HUES64 (cell line): ENCODE measurements at regions not wholly inside any gene's neighbourhood (a gene's known extent, or its start where the extent isn't known, plus 50 kb on each side); places are given as distances from the start of the nearest gene placed in this dataset.

Source experiments
- H3K27ac ChIP-seq: 2 replicates; pipeline ENCODE4 v1.7.0; 2013; ENCODE audit warnings: low read depth, low read length, inconsistent platforms
- H3K27me3 ChIP-seq: 2 replicates; pipeline ENCODE4 v1.6.1; 2013; ENCODE audit warnings: mild to moderate bottlenecking, low read length; ENCODE audit not compliant: insufficient read depth
- H3K36me3 ChIP-seq: 2 replicates; pipeline ENCODE4 v1.6.1; 2013; ENCODE audit warnings: mild to moderate bottlenecking, low read length; ENCODE audit not compliant: insufficient read depth
- H3K4me1 ChIP-seq: 2 replicates; pipeline ENCODE4 v1.6.1; 2013; ENCODE audit warnings: mild to moderate bottlenecking, low read length, moderate library complexity; ENCODE audit not compliant: insufficient read depth
- H3K4me3 ChIP-seq: 2 replicates; pipeline ENCODE4 v1.5.1; 2013; ENCODE audit warnings: mild to moderate bottlenecking, low read length, moderate library complexity
- H3K9ac ChIP-seq: 2 replicates; pipeline ENCODE4 v1.6.1; 2013; ENCODE audit warnings: mild to moderate bottlenecking, low read depth, low read length
- H3K9me3 ChIP-seq: 2 replicates; pipeline ENCODE4 v1.6.1; 2013; ENCODE audit warnings: low read depth, low read length; ENCODE audit not compliant: insufficient read depth
- WGBS: fragments of 150-250, 120-280 bp; methylation state at CpG from one replicate; pipeline ENCODE4 v1.1.7; 2013; ENCODE audit warnings: missing lambda C conversion rate; 5-methylcytosine and 5-hydroxymethylcytosine counted together

GRCh38 chr1:193539731-193540459 is 353.5 kb upstream of the B3GALT2 start:
- no peak overlapping the region for H3K9ac ChIP-seq

GRCh38 chr1:193538680-193539079 is 352.3 kb upstream of the B3GALT2 start:
- WGBS = 85% methylated on average over 4 of the region's 6 CpGs
- Histone ChIP-seq H3K9me3 (no peaks in the 10 kb centered on the region), H3K36me3 (no peaks in the 10 kb centered on the region), H3K4me3 (no peak overlapping the region), H3K27me3 (no peaks in the 10 kb centered on the region), H3K4me1 (peaks cover 13% of the 10 kb centered on the region), H3K27ac (no peak overlapping the region), H3K9ac (no peak overlapping the region)

More at GRCh38 chr1:193539731-193540459, 353.5 kb upstream of the B3GALT2 start:
- H3K4me3 ChIP-seq = no peak overlapping the region
- no peak overlapping the region for H3K27ac ChIP-seq
- peaks cover 17% of the 10 kb centered on the region for H3K4me1 ChIP-seq
- H3K36me3 ChIP-seq = no peaks in the 10 kb centered on the region
- no peaks in the 10 kb centered on the region for H3K27me3 ChIP-seq
- 95% methylated on average over 7 of the region's 7 CpGs for WGBS
- H3K9me3 ChIP-seq = no peaks in the 10 kb centered on the region

GRCh38 chr1:193538003-193538354 is 351.6 kb upstream of the B3GALT2 start:
- no peaks in the 10 kb centered on the region for H3K9me3 ChIP-seq
- peaks cover 6% of the 10 kb centered on the region for H3K4me1 ChIP-seq
- H3K4me3 ChIP-seq = no peak overlapping the region
- WGBS = 98% methylated on average over 2 of the region's 2 CpGs
- no peak overlapping the region for H3K9ac ChIP-seq
- H3K36me3 ChIP-seq = no peaks in the 10 kb centered on the region
- no peak overlapping the region for H3K27ac ChIP-seq
- H3K27me3 ChIP-seq = no peaks in the 10 kb centered on the region

GRCh38 chr1:193537266-193538002 is 351.0 kb upstream of the B3GALT2 start:
- Histone ChIP-seq H3K27ac (no peak overlapping the region), H3K27me3 (no peaks in the 10 kb centered on the region), H3K9me3 (no peaks in the 10 kb centered on the region), H3K4me1 (0 out of 2 replicates have a peak, but pooled peaks cover under 1% of the 10 kb centered on the region), H3K9ac (no peak overlapping the region), H3K36me3 (no peaks in the 10 kb centered on the region), H3K4me3 (no peak overlapping the region)
- 93% methylated on average over 5 of the region's 7 CpGs for WGBS

GRCh38 chr1:193533853-193534252 is 347.4 kb upstream of the B3GALT2 start:
- Histone ChIP-seq H3K27ac (no peak overlapping the region), H3K4me1 (no peaks in the 10 kb centered on the region), H3K4me3 (no peak overlapping the region), H3K27me3 (no peaks in the 10 kb centered on the region), H3K36me3 (no peaks in the 10 kb centered on the region), H3K9me3 (no peaks in the 10 kb centered on the region), H3K9ac (no peak overlapping the region)
- WGBS = 96% methylated on average over 6 of the region's 6 CpGs

GRCh38 chr1:193525917-193526710 is 339.7 kb upstream of the B3GALT2 start:
- Histone ChIP-seq H3K27me3 (no peaks in the 10 kb centered on the region), H3K27ac (no peak overlapping the region), H3K4me1 (no peaks in the 10 kb centered on the region), H3K4me3 (no peak overlapping the region), H3K9ac (no peak overlapping the region), H3K9me3 (no peaks in the 10 kb centered on the region), H3K36me3 (no peaks in the 10 kb centered on the region)
- 91% methylated on average over 2 of the region's 3 CpGs for WGBS

GRCh38 chr1:193525411-193525810 is 339.0 kb upstream of the B3GALT2 start:
- no peaks in the 10 kb centered on the region for H3K9me3 ChIP-seq
- no peaks in the 10 kb centered on the region for H3K36me3 ChIP-seq
- H3K9ac ChIP-seq = no peak overlapping the region
- H3K27me3 ChIP-seq = no peaks in the 10 kb centered on the region
- no peak overlapping the region for H3K4me3 ChIP-seq
- H3K27ac ChIP-seq = no peak overlapping the region
- H3K4me1 ChIP-seq = no peaks in the 10 kb centered on the region

- Histone ChIP-seq H3K4me1 (no peaks in the 10 kb centered on the region), H3K27me3 (no peaks in the 10 kb centered on the region), H3K36me3 (no peaks in the 10 kb centered on the region), H3K9ac (no peak overlapping the region), H3K9me3 (no peaks in the 10 kb centered on the region), H3K27ac (no peak overlapping the region), H3K4me3 (no peak overlapping the region)
- no CpG with 5 or more reads among the region's 2 CpGs for WGBS
These were observed 338.2 kb upstream of the B3GALT2 start for GRCh38 chr1:193524616-193525015.

- H3K27ac ChIP-seq = no peak overlapping the region
- H3K4me1 ChIP-seq = no peaks in the 10 kb centered on the region
- H3K36me3 ChIP-seq = no peaks in the 10 kb centered on the region
- no peak overlapping the region for H3K9ac ChIP-seq
- no peaks in the 10 kb centered on the region for H3K9me3 ChIP-seq
- 96% methylated on average over 2 of the region's 2 CpGs for WGBS
- no peak overlapping the region for H3K4me3 ChIP-seq
- H3K27me3 ChIP-seq = no peaks in the 10 kb centered on the region
These were observed 337.6 kb upstream of the B3GALT2 start for GRCh38 chr1:193524021-193524420.

- no peak overlapping the region for H3K27ac ChIP-seq
- H3K27me3 ChIP-seq = no peaks in the 10 kb centered on the region
- H3K36me3 ChIP-seq = no peaks in the 10 kb centered on the region
- WGBS = 95% methylated on average over 3 of the region's 3 CpGs
- no peaks in the 10 kb centered on the region for H3K4me1 ChIP-seq
- H3K4me3 ChIP-seq = no peak overlapping the region
- no peak overlapping the region for H3K9ac ChIP-seq
- H3K9me3 ChIP-seq = no peaks in the 10 kb centered on the region
These were observed 334.1 kb upstream of the B3GALT2 start for GRCh38 chr1:193520472-193520871.

GRCh38 chr1:193519922-193520321 is 333.5 kb upstream of the B3GALT2 start:
- no peak overlapping the region for H3K27ac ChIP-seq
- H3K4me3 ChIP-seq = no peak overlapping the region
- no peaks in the 10 kb centered on the region for H3K9me3 ChIP-seq
- H3K27me3 ChIP-seq = no peaks in the 10 kb centered on the region
- 96% methylated on average over 5 of the region's 5 CpGs for WGBS
- no peaks in the 10 kb centered on the region for H3K36me3 ChIP-seq
- no peak overlapping the region for H3K9ac ChIP-seq
- no peaks in the 10 kb centered on the region for H3K4me1 ChIP-seq
